ENCODE measurements at regions not wholly inside any gene's neighbourhood (a gene's known extent, or its start where the extent isn't known, plus 50 kb on each side); places are given as distances from the start of the nearest gene placed in this dataset.

- no peak for DNase-seq (ENCODE audit: low read depth, low spot score)
- H3K4me3 ChIP-seq (ENCODE audit: low read length), result no peak overlapping the region
Measured at GRCh38 chr6:12593771-12594529, 122.6 kb upstream of the PHACTR1 start.

GRCh38 chr6:12594530-12594893, 122.1 kb upstream of the PHACTR1 start:
- no peak overlapping the region for H3K4me3 ChIP-seq (ENCODE audit: low read length)
- DNase-seq (ENCODE audit: low read depth, low spot score), result no peak

- DNase-seq (ENCODE audit: low read depth, low spot score), result no peak
- H3K4me3 ChIP-seq (ENCODE audit: low read length), result no peak overlapping the region
Measured at GRCh38 chr6:12595161-12595811, 121.3 kb upstream of the PHACTR1 start.

GRCh38 chr6:12596731-12597130, 119.8 kb upstream of the PHACTR1 start:
- no peak overlapping the region for H3K4me3 ChIP-seq (ENCODE audit: low read length)
- no peak for DNase-seq (ENCODE audit: low read depth, low spot score)

DNA sequence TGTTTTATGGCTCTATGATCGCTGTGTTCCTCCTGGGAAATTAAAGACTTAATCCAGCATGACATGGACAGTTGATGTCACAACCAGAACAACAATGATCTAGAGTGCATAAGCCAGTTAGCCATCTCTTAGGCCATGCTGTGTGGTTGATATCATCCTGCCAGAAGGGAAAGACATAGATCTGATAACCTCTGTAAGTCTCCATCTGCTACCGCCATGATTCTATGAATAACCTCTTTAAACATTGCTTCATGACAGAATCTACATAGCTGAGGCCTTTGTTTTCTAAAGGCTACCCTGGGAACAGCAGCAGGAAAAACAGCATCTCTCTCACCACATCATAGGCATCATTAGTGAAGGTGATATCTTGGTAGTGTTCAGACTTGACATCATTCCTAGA, 117.6 kb upstream of the PHACTR1 start:
- H3K4me3 ChIP-seq (ENCODE audit: low read length), result no peak overlapping the region
- DNase-seq (ENCODE audit: low read depth, low spot score), result no peak

- no peak for DNase-seq (ENCODE audit: low read depth, low spot score)
- H3K4me3 ChIP-seq (ENCODE audit: low read length), result no peak overlapping the region
Measured at GRCh38 chr6:12601881-12602280, 114.7 kb upstream of the PHACTR1 start.

- DNase-seq (ENCODE audit: low read depth, low spot score), result no peak
- no peak overlapping the region for H3K4me3 ChIP-seq (ENCODE audit: low read length)
Measured at GRCh38 chr6:12602342-12602741, 114.2 kb upstream of the PHACTR1 start.

GRCh38 chr6:12602951-12603672, 113.5 kb upstream of the PHACTR1 start:
- no peak overlapping the region for H3K4me3 ChIP-seq (ENCODE audit: low read length)
- no peak for DNase-seq (ENCODE audit: low read depth, low spot score)

DNA sequence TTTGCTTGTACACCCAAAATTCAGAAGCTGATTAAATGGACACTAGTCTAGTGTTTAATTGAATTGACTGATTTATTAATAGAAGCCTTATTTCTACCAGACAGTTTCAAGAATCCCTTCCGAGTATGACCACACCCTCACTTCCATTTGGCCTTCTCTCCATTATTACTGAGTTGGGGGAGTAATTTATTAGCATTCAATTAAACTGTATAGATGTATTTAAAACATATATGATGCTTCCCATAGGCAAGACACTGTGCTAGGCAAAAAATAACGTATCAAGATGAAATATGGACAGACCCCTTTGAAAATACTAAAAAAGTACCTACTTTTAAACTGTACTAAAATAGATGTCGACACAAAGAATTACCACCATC, 112.9 kb upstream of the PHACTR1 start:
- no peak for DNase-seq (ENCODE audit: low read depth, low spot score)

DNA sequence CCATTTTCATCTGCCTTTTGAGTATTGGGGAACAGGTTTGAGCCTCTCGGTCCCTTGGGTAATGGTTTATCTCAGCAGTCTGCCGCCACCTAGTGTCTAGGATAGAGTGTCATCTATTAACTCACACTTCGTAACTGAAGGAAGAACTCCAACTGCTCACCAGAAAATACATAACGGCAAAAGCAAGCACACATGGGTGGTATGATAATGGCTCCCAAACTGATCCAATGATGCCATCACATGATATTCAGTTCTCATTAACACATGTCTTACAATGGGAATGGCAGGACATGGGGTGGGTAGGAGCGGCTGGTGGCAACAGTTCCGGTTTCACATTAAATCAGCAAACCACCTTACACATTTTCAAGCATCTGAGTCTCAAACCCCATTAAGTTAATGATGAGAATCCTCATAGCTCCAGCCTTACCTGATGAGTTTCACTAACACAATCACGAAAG, 110.7 kb upstream of the PHACTR1 start:
- no peak overlapping the region for H3K4me3 ChIP-seq (ENCODE audit: low read length)
- peak; percentile 52 for DNase-seq (ENCODE audit: low read depth, low spot score)

More for the DNA sequence above, 112.9 kb upstream of the PHACTR1 start:
- H3K4me3 ChIP-seq (ENCODE audit: low read length), result no peak overlapping the region

DNA sequence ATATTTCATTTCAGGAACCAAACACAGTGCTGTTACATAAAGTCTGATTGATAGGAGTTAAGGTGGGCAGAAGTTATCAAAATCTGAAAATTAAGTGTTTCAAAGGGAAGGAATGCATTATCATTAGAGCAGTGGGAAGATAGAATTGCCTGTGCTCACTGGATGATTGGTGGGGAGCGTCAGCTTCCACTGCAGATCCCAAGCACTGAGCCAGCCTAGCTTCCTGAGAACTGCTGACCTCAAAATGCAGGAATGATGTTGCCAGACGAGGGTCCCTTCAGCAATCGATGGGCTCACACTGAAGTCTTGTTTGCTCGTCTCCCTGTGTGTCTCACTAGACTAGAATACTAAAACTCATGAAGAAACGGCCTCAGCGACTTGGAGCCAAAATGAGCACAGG, 110.0 kb upstream of the PHACTR1 start:
- no peak for DNase-seq (ENCODE audit: low read depth, low spot score)

DNA sequence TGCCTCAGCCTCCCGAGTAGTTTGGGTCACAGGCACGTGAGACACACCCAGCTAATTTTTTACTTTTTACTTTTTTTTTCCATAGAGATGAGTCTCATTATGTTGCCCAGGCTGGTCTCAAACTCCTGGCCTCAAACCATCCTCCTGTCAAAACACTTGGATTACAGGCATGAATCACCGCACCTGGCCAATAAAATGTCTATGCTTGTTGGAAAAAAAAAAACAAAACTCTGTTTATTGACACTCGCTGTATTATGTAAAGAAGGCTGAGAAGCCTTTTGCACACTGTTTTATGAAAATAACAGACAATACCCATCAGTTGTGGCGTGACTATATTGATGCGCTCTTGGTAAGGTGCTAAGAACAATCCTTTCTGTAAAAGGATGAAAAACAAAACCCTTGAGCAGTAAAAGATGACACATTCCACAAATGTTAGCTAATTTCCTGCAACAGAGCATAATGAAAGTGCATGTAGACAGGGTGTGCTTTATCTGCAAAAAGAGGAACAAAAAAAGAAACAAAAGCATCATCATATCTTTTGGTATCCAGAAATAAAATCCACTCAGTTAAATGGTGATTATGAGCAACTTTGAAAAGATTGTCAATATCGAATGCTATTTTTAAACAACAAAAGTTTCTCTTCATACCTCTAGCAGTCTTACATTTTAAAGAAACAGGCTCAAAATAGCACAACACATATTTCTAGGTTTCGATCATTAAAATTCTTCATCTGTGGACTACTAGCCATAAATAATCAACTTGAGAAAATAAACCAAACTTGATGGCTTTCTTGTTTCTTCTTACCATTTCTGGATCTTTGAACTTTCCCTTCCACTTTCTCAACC, 108.3 kb upstream of the PHACTR1 start:
- H3K4me3 ChIP-seq (ENCODE audit: low read length), result no peak overlapping the region
- no peak for DNase-seq (ENCODE audit: low read depth, low spot score)

More for the DNA sequence above, 110.0 kb upstream of the PHACTR1 start:
- H3K4me3 ChIP-seq (ENCODE audit: low read length), result no peak overlapping the region

DNA sequence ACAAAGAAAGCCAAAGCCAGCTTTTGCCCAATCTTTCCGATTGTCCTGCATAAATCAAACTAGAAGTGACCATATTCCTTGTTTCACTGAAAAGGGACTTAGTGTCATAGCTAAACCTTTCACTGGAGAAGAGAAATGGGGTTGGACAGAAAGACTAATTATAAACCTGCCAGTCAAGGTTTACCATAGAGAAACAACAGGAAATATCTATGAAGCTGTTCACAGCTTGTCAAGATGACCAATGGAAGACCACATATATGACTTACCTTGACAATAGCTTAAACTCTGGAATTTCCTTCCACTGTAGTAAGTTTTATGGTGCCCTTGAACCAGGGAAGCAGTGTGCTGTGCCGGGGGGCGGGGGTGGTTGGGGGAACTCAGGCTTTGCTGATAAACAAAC, 107.7 kb upstream of the PHACTR1 start:
- DNase-seq (ENCODE audit: low read depth, low spot score), result no peak
- no peak overlapping the region for H3K4me3 ChIP-seq (ENCODE audit: low read length)

- H3K4me3 ChIP-seq (ENCODE audit: low read length), result no peak overlapping the region
- DNase-seq (ENCODE audit: low read depth, low spot score), result no peak
Measured at GRCh38 chr6:12609751-12610150, 106.8 kb upstream of the PHACTR1 start.

GRCh38 chr6:12610862-12611261, 105.7 kb upstream of the PHACTR1 start:
- DNase-seq (ENCODE audit: low read depth, low spot score), result no peak

GRCh38 chr6:12613811-12614210, 102.8 kb upstream of the PHACTR1 start:
- DNase-seq (ENCODE audit: low read depth, low spot score), result no peak
- no peak overlapping the region for H3K4me3 ChIP-seq (ENCODE audit: low read length)

More at GRCh38 chr6:12610862-12611261, 105.7 kb upstream of the PHACTR1 start:
- H3K4me3 ChIP-seq (ENCODE audit: low read length), result no peak overlapping the region

DNA sequence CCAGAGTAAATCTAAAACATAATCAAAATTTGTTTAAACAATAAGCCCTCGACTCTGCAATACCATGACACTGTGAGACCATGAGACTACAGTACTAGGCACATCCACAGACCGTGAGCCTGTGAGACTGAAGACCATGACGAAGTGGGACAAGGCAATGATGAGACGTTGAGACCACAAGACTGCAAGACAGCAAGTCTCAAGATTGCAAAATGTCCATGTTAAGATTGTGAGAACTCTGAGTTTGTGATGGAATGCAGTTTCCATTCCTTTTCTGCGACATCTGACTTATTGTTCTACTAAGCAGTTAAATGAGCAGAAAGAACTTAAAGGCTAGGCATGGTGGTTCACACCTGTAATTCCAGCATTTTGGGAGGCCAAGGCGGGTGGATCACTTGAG, 102.1 kb upstream of the PHACTR1 start:
- DNase-seq (ENCODE audit: low read depth, low spot score), result no peak
- no peak overlapping the region for H3K4me3 ChIP-seq (ENCODE audit: low read length)

GRCh38 chr6:12618296-12618695, 98.3 kb upstream of the PHACTR1 start:
- DNase-seq (ENCODE audit: low read depth, low spot score), result no peak
- no peak overlapping the region for H3K4me3 ChIP-seq (ENCODE audit: low read length)

- no peak for DNase-seq (ENCODE audit: low read depth, low spot score)
- H3K4me3 ChIP-seq (ENCODE audit: low read length), result no peak overlapping the region
Measured at GRCh38 chr6:12621754-12622153, 94.8 kb upstream of the PHACTR1 start.
